Activated CD8-positive, alpha-beta T cell treated with anti-CD3 and anti-CD28 coated beads for 36 hours (primary cell): ENCODE measurements at regions not wholly inside any gene's neighbourhood (a gene's known extent, or its start where the extent isn't known, plus 50 kb on each side); places are given as distances from the start of the nearest gene placed in this dataset.

Experiments used
- ATAC-seq: fragments of 200-7000 bp; cut with Tn5 transposase; one replicate; pipeline ENCODE4 v1.10.0; 2021; ENCODE audit warnings: mild to moderate bottlenecking, moderate library complexity
- CTCF ChIA-PET: fragments of 350-600 bp; sonication (Branson Sonifier 250); formaldehyde crosslinking; loops from one replicate; lab custom pipeline; 2021; ENCODE audit warnings: antibody characterized with exemption; lab: Charles Lee
- POLR2A ChIA-PET: fragments of 350-600 bp; sonication (Branson Sonifier 250); formaldehyde crosslinking; loops from one replicate; lab custom pipeline; 2021; ENCODE audit warnings: antibody characterized with exemption; lab: Charles Lee
- DNase-seq: peaks from one replicate; pipeline ENCODE4 v3.0.0-alpha.2; 2020
- H3K27ac Mint-ChIP-seq: one replicate; pipeline ENCODE4 v1.8.0; 2021; ENCODE audit warnings: mild to moderate bottlenecking, mixed read lengths
- H3K27me3 Mint-ChIP-seq: one replicate; pipeline ENCODE4 v1.8.0; 2021; ENCODE audit warnings: mixed read lengths
- H3K36me3 Mint-ChIP-seq: one replicate; pipeline ENCODE4 v1.8.0; 2021; ENCODE audit warnings: low read depth, mixed read lengths
- H3K4me1 Mint-ChIP-seq: one replicate; pipeline ENCODE4 v1.8.0; 2021; ENCODE audit warnings: low read depth, mixed read lengths
- H3K4me3 Mint-ChIP-seq: one replicate; pipeline ENCODE4 v1.8.0; 2021; ENCODE audit warnings: mild to moderate bottlenecking, moderate library complexity, mixed read lengths
- H3K9me3 Mint-ChIP-seq: one replicate; pipeline ENCODE4 v1.8.0; 2021; ENCODE audit warnings: mixed read lengths
- intact Hi-C: fragments of 100-400 bp; cut with micrococcal nuclease; formaldehyde crosslinking; loops from one replicate; pipeline ENCODE4 v1.10.0; 2022
- TF ChIP-seq, protein P1 (sequence below): fragments of 200-600 bp; IDR thresholded peaks from one replicate; pipeline ENCODE4 v1.8.0; 2022; ENCODE audit warnings: antibody characterized with exemption, mild to moderate bottlenecking

DNA sequence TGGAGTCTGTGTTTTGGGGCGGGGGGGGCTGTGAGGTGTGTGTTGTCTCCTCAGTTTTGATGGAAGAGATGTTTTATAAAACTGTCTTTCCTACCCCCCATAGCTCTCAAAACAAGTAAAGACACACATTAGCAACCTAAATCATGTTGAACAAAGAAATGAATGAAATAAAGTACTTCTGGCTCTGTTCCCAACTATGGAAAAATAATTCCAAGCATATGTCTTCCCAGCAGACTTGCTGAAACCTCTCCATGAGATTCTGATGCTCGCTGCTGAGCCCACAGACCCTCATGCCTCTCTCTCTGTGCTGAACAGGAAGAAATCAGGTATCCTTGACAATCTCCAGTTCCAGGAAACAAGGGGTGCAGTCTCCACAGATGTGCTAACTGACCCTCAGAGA lies 226.7 kb upstream of the KLHL29 start:
- peaks cover 1% of the 10 kb centered on the region for H3K27me3 Mint-ChIP-seq
- H3K4me1 Mint-ChIP-seq: no peaks in the 10 kb centered on the region
- intact Hi-C loops: no loop called here
- ATAC-seq: no peak
- ChIA-PET CTCF (no interaction called here), POLR2A (no interaction called here)
- TF ChIP-seq, protein P1, sequence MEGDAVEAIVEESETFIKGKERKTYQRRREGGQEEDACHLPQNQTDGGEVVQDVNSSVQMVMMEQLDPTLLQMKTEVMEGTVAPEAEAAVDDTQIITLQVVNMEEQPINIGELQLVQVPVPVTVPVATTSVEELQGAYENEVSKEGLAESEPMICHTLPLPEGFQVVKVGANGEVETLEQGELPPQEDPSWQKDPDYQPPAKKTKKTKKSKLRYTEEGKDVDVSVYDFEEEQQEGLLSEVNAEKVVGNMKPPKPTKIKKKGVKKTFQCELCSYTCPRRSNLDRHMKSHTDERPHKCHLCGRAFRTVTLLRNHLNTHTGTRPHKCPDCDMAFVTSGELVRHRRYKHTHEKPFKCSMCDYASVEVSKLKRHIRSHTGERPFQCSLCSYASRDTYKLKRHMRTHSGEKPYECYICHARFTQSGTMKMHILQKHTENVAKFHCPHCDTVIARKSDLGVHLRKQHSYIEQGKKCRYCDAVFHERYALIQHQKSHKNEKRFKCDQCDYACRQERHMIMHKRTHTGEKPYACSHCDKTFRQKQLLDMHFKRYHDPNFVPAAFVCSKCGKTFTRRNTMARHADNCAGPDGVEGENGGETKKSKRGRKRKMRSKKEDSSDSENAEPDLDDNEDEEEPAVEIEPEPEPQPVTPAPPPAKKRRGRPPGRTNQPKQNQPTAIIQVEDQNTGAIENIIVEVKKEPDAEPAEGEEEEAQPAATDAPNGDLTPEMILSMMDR: no peak
- no peaks in the 10 kb centered on the region for H3K36me3 Mint-ChIP-seq
- no peak overlapping the region for H3K27ac Mint-ChIP-seq
- no peak overlapping the region for H3K4me3 Mint-ChIP-seq
- DNase-seq: no peak
- H3K9me3 Mint-ChIP-seq: peaks cover 1% of the 10 kb centered on the region

- Mint-ChIP-seq H3K27ac (no peak overlapping the region), H3K27me3 (peaks cover 2% of the 10 kb centered on the region), H3K4me1 (no peaks in the 10 kb centered on the region), H3K9me3 (no peaks in the 10 kb centered on the region), H3K4me3 (no peak overlapping the region), H3K36me3 (no peaks in the 10 kb centered on the region)
- ChIA-PET POLR2A (no interaction called here), CTCF (no interaction called here)
- TF ChIP-seq, protein P1: no peak
- no peak for DNase-seq
- intact Hi-C loops: no loop called here
- no peak for ATAC-seq
These were observed 225.1 kb upstream of the KLHL29 start for GRCh38 chr2:23159746-23160405.

GRCh38 chr2:23164173-23164572 lies 220.8 kb upstream of the KLHL29 start:
- ATAC-seq (no peak), DNase-seq (no peak)
- Mint-ChIP-seq H3K36me3 (no peaks in the 10 kb centered on the region), H3K4me1 (no peaks in the 10 kb centered on the region), H3K4me3 (no peak overlapping the region), H3K27me3 (peaks cover 5% of the 10 kb centered on the region), H3K27ac (no peak overlapping the region), H3K9me3 (no peaks in the 10 kb centered on the region)
- CTCF ChIA-PET: no interaction called here
- TF ChIP-seq, protein P1: no peak
- POLR2A ChIA-PET: no interaction called here
- intact Hi-C loops: no loop called here

DNA sequence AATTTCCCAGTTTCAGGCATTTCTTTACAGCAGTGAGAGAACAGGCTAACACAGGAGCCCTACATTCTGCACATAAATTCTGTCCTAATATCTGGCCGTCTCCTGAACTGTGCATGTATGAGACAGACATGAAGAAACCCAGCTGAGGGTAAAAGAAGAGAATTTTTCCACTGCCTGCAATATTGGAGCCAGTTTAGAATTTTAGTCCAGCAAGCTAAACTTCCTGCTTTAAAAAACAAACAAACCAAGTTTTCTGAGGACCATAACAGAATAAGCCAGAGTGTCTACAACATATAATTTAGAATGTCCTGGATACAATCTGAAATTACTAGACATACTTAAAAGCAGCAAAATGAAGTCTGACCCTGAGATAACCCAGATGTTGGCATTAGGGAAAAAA lies 215.1 kb upstream of the KLHL29 start:
- H3K9me3 Mint-ChIP-seq: no peaks in the 10 kb centered on the region
- no peak for ATAC-seq
- H3K27ac Mint-ChIP-seq: no peak overlapping the region
- intact Hi-C loops: no loop called here
- TF ChIP-seq, protein P1: no peak
- H3K36me3 Mint-ChIP-seq: no peaks in the 10 kb centered on the region
- peaks cover 4% of the 10 kb centered on the region for H3K27me3 Mint-ChIP-seq
- no peak for DNase-seq
- POLR2A ChIA-PET: no interaction called here
- CTCF ChIA-PET: no interaction called here
- no peak overlapping the region for H3K4me3 Mint-ChIP-seq
- H3K4me1 Mint-ChIP-seq: no peaks in the 10 kb centered on the region

GRCh38 chr2:23171108-23171507 lies 213.9 kb upstream of the KLHL29 start:
- ChIA-PET CTCF (no interaction called here), POLR2A (no interaction called here)
- ATAC-seq (no peak), DNase-seq (no peak)
- H3K4me3 Mint-ChIP-seq: no peak overlapping the region
- peaks cover 2% of the 10 kb centered on the region for H3K27me3 Mint-ChIP-seq
- intact Hi-C loops: no loop called here
- no peaks in the 10 kb centered on the region for H3K9me3 Mint-ChIP-seq
- no peak overlapping the region for H3K27ac Mint-ChIP-seq
- no peaks in the 10 kb centered on the region for H3K36me3 Mint-ChIP-seq
- H3K4me1 Mint-ChIP-seq: no peaks in the 10 kb centered on the region
- TF ChIP-seq, protein P1: no peak
